ENCODE measurements at regions not wholly inside any gene's neighbourhood (a gene's known extent, or its start where the extent isn't known, plus 50 kb on each side); places are given as distances from the start of the nearest gene placed in this dataset.

DNA sequence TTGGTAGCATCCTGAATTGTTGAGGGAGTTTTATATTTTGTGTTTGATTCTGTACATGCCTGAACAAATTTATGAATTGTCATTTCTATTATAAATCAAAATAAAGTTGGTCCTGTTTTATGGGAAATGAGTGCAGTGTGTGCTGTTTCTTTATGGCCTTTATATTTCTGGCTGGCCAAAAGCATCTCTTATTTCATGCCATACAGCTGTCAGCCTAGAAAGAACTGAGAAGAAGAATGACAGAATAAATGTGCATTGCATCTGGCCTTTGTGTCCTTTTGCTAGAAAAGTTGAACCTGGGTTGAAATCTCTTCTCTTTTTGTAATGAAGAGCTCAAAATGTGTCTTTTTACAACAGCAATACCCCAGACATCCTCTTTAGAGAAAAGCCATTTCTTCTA is 474.7 kb upstream of the LRATD1 start:
- H3K9ac ChIP-seq (replicated peaks; ENCODE audit: extremely low read depth, insufficient read depth, low read length) = no peak overlapping the region
- POLR2A ChIA-PET = no interaction called here
- H3K79me2 ChIP-seq (ENCODE audit: control insufficient read depth, insufficient read depth, low read length) = no peaks in the 10 kb centered on the region
- no peaks in the 10 kb centered on the region for H4K20me1 ChIP-seq (replicated peaks; ENCODE audit: control insufficient read depth, extremely low read depth, insufficient read depth, low read length)
- no TSS peak for BruUV-seq (replicated peaks)
- H3K36me3 ChIP-seq (ENCODE audit: control insufficient read depth in 2 of 2, extremely low read depth in 1 of 2, insufficient read depth in 2 of 2, low read length in 2 of 2) = no peaks in the 10 kb centered on the region
- FAIRE-seq = no peak
- intact Hi-C loops (cut with micrococcal nuclease) = no loop called here
- no peak overlapping the region for H3K4me3 ChIP-seq (replicated peaks in 1 of 3; ENCODE audit: insufficient read depth in 1 of 3, low read depth in 1 of 3, low read length in 3 of 3)
- no peak for DNase-seq (ENCODE audit: low read depth, low spot score)
- no peaks in the 10 kb centered on the region for H3K9me1 ChIP-seq (replicated peaks; ENCODE audit: control insufficient read depth, extremely low read depth, insufficient read depth, low read length)
- H3K9me3 ChIP-seq (replicated peaks; ENCODE audit: control insufficient read depth, insufficient read depth, low read length) = no peaks in the 10 kb centered on the region
- TF ChIP-seq GATA2 (IDR thresholded peaks at IDR 0.05; ENCODE audit: insufficient read depth, insufficient read length, low read depth, low read length) (no peak), POLR2AphosphoS5 (IDR thresholded peaks at IDR 0.05; ENCODE audit: insufficient read depth, low read depth, low read length) (no peak), JUN (IDR thresholded peaks at IDR 0.05; ENCODE audit: borderline replicate concordance, insufficient read depth, insufficient read length, low read depth) (no peak), MYC (IDR thresholded peaks at IDR 0.05; ENCODE audit: low read depth, low read length) (no peak), FOS (IDR thresholded peaks at IDR 0.05; ENCODE audit: borderline replicate concordance, insufficient read depth, low read length) (no peak), POLR2A (IDR thresholded peaks at IDR 0.05; ENCODE audit: low read depth, low read length) (no peak), EZH2 (IDR thresholded peaks at IDR 0.05; ENCODE audit: borderline replicate concordance, low read depth, low read length, severe bottlenecking) (no peak)
- TF ChIP-seq, protein P1, sequence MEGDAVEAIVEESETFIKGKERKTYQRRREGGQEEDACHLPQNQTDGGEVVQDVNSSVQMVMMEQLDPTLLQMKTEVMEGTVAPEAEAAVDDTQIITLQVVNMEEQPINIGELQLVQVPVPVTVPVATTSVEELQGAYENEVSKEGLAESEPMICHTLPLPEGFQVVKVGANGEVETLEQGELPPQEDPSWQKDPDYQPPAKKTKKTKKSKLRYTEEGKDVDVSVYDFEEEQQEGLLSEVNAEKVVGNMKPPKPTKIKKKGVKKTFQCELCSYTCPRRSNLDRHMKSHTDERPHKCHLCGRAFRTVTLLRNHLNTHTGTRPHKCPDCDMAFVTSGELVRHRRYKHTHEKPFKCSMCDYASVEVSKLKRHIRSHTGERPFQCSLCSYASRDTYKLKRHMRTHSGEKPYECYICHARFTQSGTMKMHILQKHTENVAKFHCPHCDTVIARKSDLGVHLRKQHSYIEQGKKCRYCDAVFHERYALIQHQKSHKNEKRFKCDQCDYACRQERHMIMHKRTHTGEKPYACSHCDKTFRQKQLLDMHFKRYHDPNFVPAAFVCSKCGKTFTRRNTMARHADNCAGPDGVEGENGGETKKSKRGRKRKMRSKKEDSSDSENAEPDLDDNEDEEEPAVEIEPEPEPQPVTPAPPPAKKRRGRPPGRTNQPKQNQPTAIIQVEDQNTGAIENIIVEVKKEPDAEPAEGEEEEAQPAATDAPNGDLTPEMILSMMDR (IDR thresholded peaks at IDR 0.05; ENCODE audit: extremely low read depth in 1 of 2, insufficient read depth in 1 of 2, low read depth in 1 of 2, low read length in 2 of 2) = no peak
- TF ChIP-seq, protein P2, sequence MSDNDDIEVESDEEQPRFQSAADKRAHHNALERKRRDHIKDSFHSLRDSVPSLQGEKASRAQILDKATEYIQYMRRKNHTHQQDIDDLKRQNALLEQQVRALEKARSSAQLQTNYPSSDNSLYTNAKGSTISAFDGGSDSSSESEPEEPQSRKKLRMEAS (IDR thresholded peaks at IDR 0.05; ENCODE audit: insufficient read depth, insufficient read length) = no peak
- no peak overlapping the region for H3K27ac ChIP-seq (ENCODE audit: insufficient read depth, low read depth, low read length)
- no peak overlapping the region for H2AFZ ChIP-seq (ENCODE audit: low read depth, low read length)
- no peaks in the 10 kb centered on the region for H3K4me1 ChIP-seq (ENCODE audit: control insufficient read depth, extremely low read depth, insufficient read depth, low read length)
- CTCF ChIA-PET = no interaction called here
- H3K27me3 ChIP-seq (ENCODE audit: control insufficient read depth in 2 of 2, insufficient read depth in 2 of 2, low read length in 2 of 2) = no peaks in the 10 kb centered on the region
- dilution Hi-C loops (cut with MboI; ENCODE audit: extremely low pct_ligation_motif_present, low sequenced_read_pairs) = no loop called here
- H3K4me2 ChIP-seq (ENCODE audit: insufficient read depth, low read length) = no peak overlapping the region

All from endothelial cell of umbilical vein (primary cell).